SKM-1 (cell line): ENCODE measurements at regions not wholly inside any gene's neighbourhood (a gene's known extent, or its start where the extent isn't known, plus 50 kb on each side); places are given as distances from the start of the nearest gene placed in this dataset.
"Not testable (repeated sequence)": the region's sequence is repeated elsewhere in the genome, so short reads cannot be mapped to it uniquely, and the experiment has no call there.

ENCODE experiments used
- DNase-seq: peaks from one replicate; lab custom pipeline; 2025; ENCODE audit not compliant: unreplicated experiment; lab: John Stamatoyannopoulos, UW

GRCh38 chr6:79810185-79810705 is 137.1 kb downstream of the ELOVL4 start:
- no peak for DNase-seq

- no peak for DNase-seq
Measured at GRCh38 chr6:79808921-79809320, 138.4 kb downstream of the ELOVL4 start.

- DNase-seq: not testable (repeated sequence)
Measured at GRCh38 chr6:79806661-79807060, 140.7 kb downstream of the ELOVL4 start.

GRCh38 chr6:79804732-79805131 is 142.6 kb downstream of the ELOVL4 start:
- DNase-seq: no peak

- DNase-seq: no peak
Measured at GRCh38 chr6:79803917-79804316, 143.4 kb downstream of the ELOVL4 start.

GRCh38 chr6:79802657-79803300 is 144.6 kb downstream of the ELOVL4 start:
- peak; percentile 42 for DNase-seq

GRCh38 chr6:79801362-79801761 is 146.0 kb downstream of the ELOVL4 start:
- DNase-seq: no peak

- no peak for DNase-seq
Measured at GRCh38 chr6:79798841-79799240, 148.5 kb downstream of the ELOVL4 start.

- DNase-seq: no peak
Measured at GRCh38 chr6:79797912-79798311, 149.4 kb downstream of the ELOVL4 start.

- no peak for DNase-seq
Measured at GRCh38 chr6:79797163-79797764, 150.1 kb downstream of the ELOVL4 start.

- DNase-seq: no peak
Measured at GRCh38 chr6:79796197-79796596, 151.2 kb downstream of the ELOVL4 start.

GRCh38 chr6:79789896-79790295 is 157.5 kb downstream of the ELOVL4 start:
- no peak for DNase-seq

- no peak for DNase-seq
Measured at GRCh38 chr6:79788756-79789155, 157.6 kb downstream of the SH3BGRL2 start.

- no peak for DNase-seq
Measured at GRCh38 chr6:79787626-79788025, 156.5 kb downstream of the SH3BGRL2 start.

GRCh38 chr6:79784395-79784753 is 153.2 kb downstream of the SH3BGRL2 start:
- DNase-seq: no peak

- DNase-seq: no peak
Measured at GRCh38 chr6:79783670-79784394, 152.7 kb downstream of the SH3BGRL2 start.

- no peak for DNase-seq
Measured at GRCh38 chr6:79782792-79783580, 151.9 kb downstream of the SH3BGRL2 start.

- no peak for DNase-seq
Measured at GRCh38 chr6:79781916-79782315, 150.8 kb downstream of the SH3BGRL2 start.

GRCh38 chr6:79780881-79781280 is 149.8 kb downstream of the SH3BGRL2 start:
- DNase-seq: no peak

GRCh38 chr6:79778816-79779215 is 147.7 kb downstream of the SH3BGRL2 start:
- DNase-seq: no peak
